Keratinocyte (primary cell): ENCODE measurements at regions not wholly inside any gene's neighbourhood (a gene's known extent, or its start where the extent isn't known, plus 50 kb on each side); places are given as distances from the start of the nearest gene placed in this dataset.

Source experiments
- DNase-seq: peaks from one replicate; pipeline ENCODE4 v3.0.0-alpha.2; 2011; ENCODE audit warnings: low read depth, missing footprints, low spot score
- FAIRE-seq: peaks from 2 replicates; lab custom pipeline; 2011; peaks lifted over from hg19 to GRCh38; lab: Jason Lieb, UNC
- H2AFZ ChIP-seq: 2 replicates; pipeline ENCODE4 v1.6.0; 2012; ENCODE audit warnings: low read length, control low read depth, inconsistent platforms; ENCODE audit not compliant: control insufficient read depth
- H3K27ac ChIP-seq: 2 replicates; pipeline ENCODE4 v1.5.1; 2011; ENCODE audit warnings: low read length; ENCODE audit not compliant: control insufficient read depth, insufficient read depth
- H3K27me3 ChIP-seq: 3 replicates; pipeline ENCODE4 v1.6.0; 2011; ENCODE audit warnings: low read length; ENCODE audit not compliant: control insufficient read depth, insufficient read depth; ENCODE audit errors: extremely low read depth
- H3K36me3 ChIP-seq, 2 experiments: 2 replicates in 1 of 2; 3 replicates in 1 of 2; pipeline ENCODE4 v1.5.1; 2011; ENCODE audit warnings: low read length in 2 of 2, mild to moderate bottlenecking in 1 of 2; ENCODE audit not compliant: control insufficient read depth in 2 of 2, insufficient read depth in 2 of 2; ENCODE audit errors: extremely low read depth in 1 of 2
- H3K4me1 ChIP-seq: 3 replicates; pipeline ENCODE4 v1.5.1; 2011; ENCODE audit warnings: low read length; ENCODE audit not compliant: control insufficient read depth, insufficient read depth; ENCODE audit errors: extremely low read depth
- H3K4me2 ChIP-seq: 3 replicates; pipeline ENCODE4 v1.6.0; 2011; ENCODE audit warnings: low read depth, low read length; ENCODE audit not compliant: control insufficient read depth, insufficient read depth; ENCODE audit errors: extremely low read depth
- H3K4me3 ChIP-seq, 3 experiments: fragments of 200-600 bp in 1 of 3; sonication (generic) in 1 of 3; 2 replicates in 2 of 3; 3 replicates in 1 of 3; pipeline ENCODE4 v1.5.1; 2011 to 2016; ENCODE audit warnings: low read length in 3 of 3, mild to moderate bottlenecking in 3 of 3, control low read depth in 2 of 3, inconsistent platforms in 1 of 3, low read depth in 1 of 3, mixed read lengths in 1 of 3, mixed run types in 1 of 3, moderate library complexity in 1 of 3; ENCODE audit not compliant: control insufficient read depth in 2 of 3, insufficient read depth in 2 of 3; ENCODE audit errors: extremely low read depth in 1 of 3
- H3K79me2 ChIP-seq: 2 replicates; pipeline ENCODE4 v1.6.0; 2012; ENCODE audit warnings: low read length; ENCODE audit not compliant: control insufficient read depth, insufficient read depth
- H3K9ac ChIP-seq: 3 replicates; pipeline ENCODE4 v1.6.0; 2011; ENCODE audit warnings: low read length; ENCODE audit not compliant: control insufficient read depth, insufficient read depth; ENCODE audit errors: extremely low read depth
- H3K9me1 ChIP-seq: 3 replicates; pipeline ENCODE4 v1.6.0; 2011; ENCODE audit warnings: low read length; ENCODE audit not compliant: control insufficient read depth, insufficient read depth; ENCODE audit errors: extremely low read depth
- H3K9me3 ChIP-seq: 2 replicates; pipeline ENCODE4 v1.5.1; 2012; ENCODE audit warnings: low read depth, low read length; ENCODE audit not compliant: control insufficient read depth
- H4K20me1 ChIP-seq: 3 replicates; pipeline ENCODE4 v1.6.0; 2011; ENCODE audit warnings: low read length; ENCODE audit not compliant: control insufficient read depth, insufficient read depth; ENCODE audit errors: extremely low read depth
- EZH2 ChIP-seq: IDR thresholded peaks from one replicate; pipeline ENCODE4 v1.6.1; 2012; ENCODE audit warnings: inconsistent platforms, mild to moderate bottlenecking, low read length, moderate library complexity
- dilution Hi-C: fragments of 300-500 bp; cut with MboI; formaldehyde crosslinking; loops from one replicate; pipeline ENCODE4 v1.7.0; 2020; ENCODE audit warnings: low sequenced_read_pairs; ENCODE audit not compliant: extremely low pct_ligation_motif_present
- TF ChIP-seq, protein P1 (sequence below), 3 experiments: IDR thresholded peaks in 1 of 3; conservative IDR thresholded peaks in 1 of 3; optimal IDR thresholded peaks in 1 of 3; 2 replicates in 2 of 3; 3 replicates in 1 of 3; pipeline versions ENCODE3 to v1.5.1; 2011; ENCODE audit warnings: low read length in 3 of 3, mild to moderate bottlenecking in 3 of 3, moderate library complexity in 2 of 3, control low read depth in 1 of 3, inconsistent platforms in 1 of 3; ENCODE audit not compliant: insufficient read depth in 2 of 3; ENCODE audit errors: extremely low read depth in 1 of 3

DNA sequence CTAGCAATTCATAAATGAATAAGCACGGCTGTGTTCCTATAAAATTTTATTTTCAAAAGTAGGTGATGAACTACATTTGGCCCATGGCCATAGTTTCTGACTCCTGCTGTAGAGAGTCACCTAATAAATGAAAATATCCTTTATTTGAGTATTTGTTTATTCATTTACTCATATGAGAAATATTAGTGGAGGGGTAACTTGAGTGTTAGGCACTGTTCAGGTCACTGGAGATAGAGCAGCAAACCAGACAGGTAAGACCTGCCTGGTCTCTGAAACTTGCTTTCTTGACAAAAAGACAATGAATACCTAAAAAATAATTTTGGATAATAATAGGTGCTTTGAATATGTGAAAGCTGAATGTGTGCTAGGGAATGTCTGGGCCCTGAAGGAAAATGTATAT, 68.8 kb downstream of the YIPF5 start:
- Histone ChIP-seq H3K4me2 (no peak overlapping the region), H3K27me3 (no peaks in the 10 kb centered on the region), H3K36me3 (no peaks in the 10 kb centered on the region), H3K9me3 (no peaks in the 10 kb centered on the region), H3K4me1 (no peaks in the 10 kb centered on the region), H4K20me1 (no peaks in the 10 kb centered on the region), H3K27ac (no peak overlapping the region), H2AFZ (no peak overlapping the region), H3K79me2 (no peaks in the 10 kb centered on the region), H3K9ac (no peak overlapping the region), H3K9me1 (no peaks in the 10 kb centered on the region), H3K4me3 (no peak overlapping the region)
- DNase-seq (no peak), FAIRE-seq (no peak)
- TF ChIP-seq EZH2, result no peak
- TF ChIP-seq, protein P1, sequence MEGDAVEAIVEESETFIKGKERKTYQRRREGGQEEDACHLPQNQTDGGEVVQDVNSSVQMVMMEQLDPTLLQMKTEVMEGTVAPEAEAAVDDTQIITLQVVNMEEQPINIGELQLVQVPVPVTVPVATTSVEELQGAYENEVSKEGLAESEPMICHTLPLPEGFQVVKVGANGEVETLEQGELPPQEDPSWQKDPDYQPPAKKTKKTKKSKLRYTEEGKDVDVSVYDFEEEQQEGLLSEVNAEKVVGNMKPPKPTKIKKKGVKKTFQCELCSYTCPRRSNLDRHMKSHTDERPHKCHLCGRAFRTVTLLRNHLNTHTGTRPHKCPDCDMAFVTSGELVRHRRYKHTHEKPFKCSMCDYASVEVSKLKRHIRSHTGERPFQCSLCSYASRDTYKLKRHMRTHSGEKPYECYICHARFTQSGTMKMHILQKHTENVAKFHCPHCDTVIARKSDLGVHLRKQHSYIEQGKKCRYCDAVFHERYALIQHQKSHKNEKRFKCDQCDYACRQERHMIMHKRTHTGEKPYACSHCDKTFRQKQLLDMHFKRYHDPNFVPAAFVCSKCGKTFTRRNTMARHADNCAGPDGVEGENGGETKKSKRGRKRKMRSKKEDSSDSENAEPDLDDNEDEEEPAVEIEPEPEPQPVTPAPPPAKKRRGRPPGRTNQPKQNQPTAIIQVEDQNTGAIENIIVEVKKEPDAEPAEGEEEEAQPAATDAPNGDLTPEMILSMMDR (optimal IDR thresholded peaks at IDR 0.05 in 1 of 3, IDR thresholded peaks at IDR 0.05 in 1 of 3, conservative IDR thresholded peaks at IDR 0.05 in 1 of 3; ENCODE audit: extremely low read depth in 1 of 3, insufficient read depth in 2 of 3, low read length in 3 of 3), result no peak
- dilution Hi-C loops, result no loop called here

DNA sequence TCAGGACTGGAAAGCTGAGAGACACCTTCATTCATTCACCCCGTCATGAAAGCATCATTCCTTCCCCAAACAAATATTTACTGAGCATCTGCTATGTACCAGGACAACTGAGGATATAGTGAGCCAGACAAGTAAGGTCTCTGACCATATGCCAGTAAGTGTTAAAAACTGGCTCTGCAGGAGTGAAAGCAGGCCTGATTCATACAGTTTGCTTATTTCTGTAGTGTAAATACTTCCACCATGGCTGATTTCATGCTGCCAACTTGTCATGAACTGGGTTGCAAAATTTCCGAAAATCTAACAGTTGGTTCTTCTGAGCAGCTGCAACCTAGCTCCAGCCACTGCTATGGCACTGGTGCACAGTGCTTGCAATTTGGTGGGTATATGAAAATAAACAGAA, 68.1 kb downstream of the YIPF5 start:
- no peaks in the 10 kb centered on the region for H4K20me1 ChIP-seq
- H3K27ac ChIP-seq, result no peak overlapping the region
- H3K9ac ChIP-seq, result no peak overlapping the region
- no peak overlapping the region for H2AFZ ChIP-seq
- H3K36me3 ChIP-seq, result no peaks in the 10 kb centered on the region
- H3K27me3 ChIP-seq, result no peaks in the 10 kb centered on the region
- FAIRE-seq, result no peak
- TF ChIP-seq, protein P1 (optimal IDR thresholded peaks at IDR 0.05 in 1 of 3, IDR thresholded peaks at IDR 0.05 in 1 of 3, conservative IDR thresholded peaks at IDR 0.05 in 1 of 3; ENCODE audit: extremely low read depth in 1 of 3, insufficient read depth in 2 of 3, low read length in 3 of 3), result no peak
- TF ChIP-seq EZH2, result no peak
- dilution Hi-C loops, result no loop called here
- DNase-seq, result no peak
- no peaks in the 10 kb centered on the region for H3K9me1 ChIP-seq
- H3K4me1 ChIP-seq, result no peaks in the 10 kb centered on the region
- no peaks in the 10 kb centered on the region for H3K9me3 ChIP-seq
- H3K4me2 ChIP-seq, result no peak overlapping the region
- no peak overlapping the region for H3K4me3 ChIP-seq
- no peaks in the 10 kb centered on the region for H3K79me2 ChIP-seq
